DOHH2 (cell line): ENCODE measurements at regions not wholly inside any gene's neighbourhood (a gene's known extent, or its start where the extent isn't known, plus 50 kb on each side); places are given as distances from the start of the nearest gene placed in this dataset.

Experiments
- CTCF ChIP-seq: fragments of 200-600 bp; sonication (generic); IDR thresholded peaks from one replicate; pipeline ENCODE4 v1.5.1; 2014; ENCODE audit warnings: antibody characterized with exemption, mild to moderate bottlenecking, low read depth, low read length; ENCODE audit not compliant: poor library complexity, severe bottlenecking
- EZH2phosphoT487 ChIP-seq: fragments of 200-600 bp; sonication (generic); IDR thresholded peaks from 2 replicates; pipeline ENCODE4 v1.6.1; 2017; ENCODE audit warnings: borderline replicate concordance, mild to moderate bottlenecking, antibody characterized with exemption, low read length, moderate library complexity, mixed read lengths

DNA sequence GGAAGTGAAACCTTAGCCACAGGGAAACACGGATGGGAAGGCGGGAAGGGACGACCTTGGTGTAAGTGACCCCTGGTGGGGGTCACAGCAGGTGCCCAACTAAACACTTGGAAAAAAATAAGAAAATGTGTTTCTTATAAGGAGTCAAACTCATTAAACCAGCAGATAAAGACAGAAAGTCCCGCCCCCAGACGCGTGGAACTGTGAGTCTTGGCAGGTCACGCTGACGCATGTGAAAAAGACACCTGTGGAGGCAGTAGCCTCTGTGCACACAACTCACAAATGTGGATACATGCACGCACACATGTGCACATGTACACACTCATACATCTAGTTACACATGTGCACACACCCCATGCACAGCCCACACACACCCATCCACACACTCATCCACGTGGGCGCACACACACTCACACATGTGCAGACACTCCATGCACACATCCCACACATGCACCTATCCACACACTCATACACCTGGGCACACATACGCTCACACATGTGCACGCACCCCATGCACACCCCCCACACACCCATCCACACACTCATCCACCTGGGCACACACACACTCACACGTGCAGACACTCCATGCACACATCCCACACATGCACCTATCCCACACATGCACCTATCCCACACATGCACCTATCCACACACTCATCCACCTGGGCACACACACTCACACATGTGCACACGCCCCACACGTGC lies 432.4 kb downstream of the SOX9 start:
- TF ChIP-seq CTCF, result no peak
- no peak for TF ChIP-seq EZH2phosphoT487
